GM18858 (cell line): ENCODE measurements at regions not wholly inside any gene's neighbourhood (a gene's known extent, or its start where the extent isn't known, plus 50 kb on each side); places are given as distances from the start of the nearest gene placed in this dataset.
A peak's percentile ranks its signal among the peaks of the same experiment; 100 is the strongest.

ENCODE experiments used
- ATAC-seq: cut with Tn5 transposase; IDR thresholded peaks from one replicate; pipeline ENCODE4 v1.9.1; 2021; ENCODE audit not compliant: unreplicated experiment

- ATAC-seq, result no peak
Observed at GRCh38 chr1:208576425-208576824, 332.2 kb upstream of the PLXNA2 start.

- ATAC-seq, result no peak
Observed at GRCh38 chr1:208577381-208577905, 333.3 kb upstream of the PLXNA2 start.

GRCh38 chr1:208581209-208581608 lies 337.0 kb upstream of the PLXNA2 start:
- ATAC-seq, result no peak

GRCh38 chr1:208581667-208582066 lies 337.5 kb upstream of the PLXNA2 start:
- no peak for ATAC-seq

- no peak for ATAC-seq
Observed at GRCh38 chr1:208584167-208584755, 340.1 kb upstream of the PLXNA2 start.

- ATAC-seq, result peak; percentile 81
Observed at GRCh38 chr1:208587110-208587509, 342.9 kb upstream of the PLXNA2 start.

GRCh38 chr1:208593306-208594006 lies 349.3 kb upstream of the PLXNA2 start:
- no peak for ATAC-seq

GRCh38 chr1:208595236-208595635 lies 351.1 kb upstream of the PLXNA2 start:
- ATAC-seq, result no peak

GRCh38 chr1:208595745-208596144 lies 351.6 kb upstream of the PLXNA2 start:
- ATAC-seq, result no peak

GRCh38 chr1:208597571-208597970 lies 353.4 kb upstream of the PLXNA2 start:
- ATAC-seq, result no peak

GRCh38 chr1:208598021-208598420 lies 353.8 kb upstream of the PLXNA2 start:
- ATAC-seq, result no peak

GRCh38 chr1:208599063-208599462 lies 354.9 kb upstream of the PLXNA2 start:
- ATAC-seq, result no peak

GRCh38 chr1:208600456-208601190 lies 356.4 kb upstream of the PLXNA2 start:
- no peak for ATAC-seq

GRCh38 chr1:208601561-208601960 lies 357.4 kb upstream of the PLXNA2 start:
- ATAC-seq, result no peak

- no peak for ATAC-seq
Observed at GRCh38 chr1:208603721-208604120, 359.5 kb upstream of the PLXNA2 start.

GRCh38 chr1:208604295-208604694 lies 360.1 kb upstream of the PLXNA2 start:
- peak; percentile 98 for ATAC-seq

GRCh38 chr1:208606959-208607358 lies 362.8 kb upstream of the PLXNA2 start:
- no peak for ATAC-seq

- ATAC-seq, result no peak
Observed at GRCh38 chr1:208607616-208608015, 363.4 kb upstream of the PLXNA2 start.

- no peak for ATAC-seq
Observed at GRCh38 chr1:208614610-208615009, 370.4 kb upstream of the PLXNA2 start.

- ATAC-seq, result no peak
Observed at GRCh38 chr1:208615371-208615770, 371.2 kb upstream of the PLXNA2 start.

GRCh38 chr1:208616776-208617175 lies 372.6 kb upstream of the PLXNA2 start:
- no peak for ATAC-seq
